ENCODE measurements at regions not wholly inside any gene's neighbourhood (a gene's known extent, or its start where the extent isn't known, plus 50 kb on each side); places are given as distances from the start of the nearest gene placed in this dataset.
A peak's percentile ranks its signal among the peaks of the same experiment; 100 is the strongest.

DNA sequence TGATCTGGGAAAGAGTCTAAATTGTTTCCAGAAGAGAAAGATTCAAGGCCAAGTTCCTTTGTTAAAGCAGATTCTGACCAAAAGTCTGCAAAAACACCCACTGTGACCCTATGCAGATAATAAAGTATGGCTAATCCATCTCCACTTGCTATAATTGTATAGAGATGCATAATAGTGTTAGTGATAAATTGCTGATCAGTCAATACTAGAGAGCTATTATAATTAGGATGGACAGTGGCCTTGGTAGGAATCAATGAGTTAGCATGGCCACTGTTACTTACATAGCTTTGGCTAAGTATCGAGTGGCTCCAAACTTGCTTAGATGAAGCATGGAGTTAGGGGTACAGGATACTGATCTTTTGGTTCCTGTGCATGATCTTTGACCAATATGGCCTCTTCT lies 683.4 kb upstream of the MEF2C start:
- no peak overlapping the region for H3K27ac Mint-ChIP-seq (ENCODE audit: unreplicated experiment)
- TF ChIP-seq, protein P1, sequence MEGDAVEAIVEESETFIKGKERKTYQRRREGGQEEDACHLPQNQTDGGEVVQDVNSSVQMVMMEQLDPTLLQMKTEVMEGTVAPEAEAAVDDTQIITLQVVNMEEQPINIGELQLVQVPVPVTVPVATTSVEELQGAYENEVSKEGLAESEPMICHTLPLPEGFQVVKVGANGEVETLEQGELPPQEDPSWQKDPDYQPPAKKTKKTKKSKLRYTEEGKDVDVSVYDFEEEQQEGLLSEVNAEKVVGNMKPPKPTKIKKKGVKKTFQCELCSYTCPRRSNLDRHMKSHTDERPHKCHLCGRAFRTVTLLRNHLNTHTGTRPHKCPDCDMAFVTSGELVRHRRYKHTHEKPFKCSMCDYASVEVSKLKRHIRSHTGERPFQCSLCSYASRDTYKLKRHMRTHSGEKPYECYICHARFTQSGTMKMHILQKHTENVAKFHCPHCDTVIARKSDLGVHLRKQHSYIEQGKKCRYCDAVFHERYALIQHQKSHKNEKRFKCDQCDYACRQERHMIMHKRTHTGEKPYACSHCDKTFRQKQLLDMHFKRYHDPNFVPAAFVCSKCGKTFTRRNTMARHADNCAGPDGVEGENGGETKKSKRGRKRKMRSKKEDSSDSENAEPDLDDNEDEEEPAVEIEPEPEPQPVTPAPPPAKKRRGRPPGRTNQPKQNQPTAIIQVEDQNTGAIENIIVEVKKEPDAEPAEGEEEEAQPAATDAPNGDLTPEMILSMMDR (IDR thresholded peaks at IDR 0.05; ENCODE audit: insufficient read depth, low read depth, low read length) = no peak
- no peak for TF ChIP-seq EZH2 (IDR thresholded peaks at IDR 0.05; ENCODE audit: insufficient read depth, low read length)
- Histone ChIP-seq H3K4me2 (ENCODE audit: low read length) (no peak overlapping the region), H2AFZ (ENCODE audit: low read depth, low read length) (no peak overlapping the region), H3K27me3 (ENCODE audit: insufficient read depth, low read length) (no peaks in the 10 kb centered on the region), H3K9ac (ENCODE audit: low read length) (no peak overlapping the region), H3K4me3 (ENCODE audit: insufficient read depth, low read depth, low read length) (no peak overlapping the region), H3K27ac (ENCODE audit: low read depth, low read length) (no peak overlapping the region), H4K20me1 (ENCODE audit: insufficient read depth, low read length) (no peaks in the 10 kb centered on the region), H3K4me1 (ENCODE audit: insufficient read depth, low read length) (peaks cover 1% of the 10 kb centered on the region), H3K9me3 (ENCODE audit: insufficient read depth, low read depth, low read length) (no peaks in the 10 kb centered on the region), H3K79me2 (ENCODE audit: insufficient read depth, low read length) (no peaks in the 10 kb centered on the region), H3K36me3 (ENCODE audit: insufficient read depth, low read length) (no peaks in the 10 kb centered on the region)
- FAIRE-seq (peak; percentile 66), DNase-seq (ENCODE audit: low read depth) (no peak)
- peaks cover 1% of the 10 kb centered on the region for H3K4me1 Mint-ChIP-seq (ENCODE audit: low read depth, unreplicated experiment)
- H3K4me3 Mint-ChIP-seq (ENCODE audit: unreplicated experiment) = no peak overlapping the region
- H3K36me3 Mint-ChIP-seq (ENCODE audit: low read depth, unreplicated experiment) = no peaks in the 10 kb centered on the region
- no peaks in the 10 kb centered on the region for H3K9me3 Mint-ChIP-seq (ENCODE audit: unreplicated experiment)
- no peaks in the 10 kb centered on the region for H3K27me3 Mint-ChIP-seq (ENCODE audit: low read depth, unreplicated experiment)

DNA sequence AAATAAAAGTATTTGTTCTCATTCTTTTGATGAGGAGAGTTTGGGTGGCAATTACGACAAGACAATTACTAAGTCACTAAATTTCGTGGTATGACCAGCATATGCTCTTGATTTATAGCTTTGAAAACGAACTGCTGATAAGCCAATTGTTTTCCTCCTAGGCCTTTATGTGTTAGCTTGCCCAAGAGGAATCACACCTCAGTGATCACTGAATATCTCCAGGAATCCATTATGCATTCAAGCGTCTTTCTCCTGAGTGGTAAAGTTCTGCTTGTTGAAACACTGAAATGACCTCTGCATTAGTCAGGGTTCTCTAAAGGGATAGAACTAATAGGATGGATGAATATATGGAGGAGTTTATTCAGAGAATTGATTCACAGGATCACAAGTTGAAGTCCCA lies 677.7 kb upstream of the MEF2C start:
- peaks cover 2% of the 10 kb centered on the region for H3K9me3 Mint-ChIP-seq (ENCODE audit: unreplicated experiment)
- no peak overlapping the region for H3K27ac ChIP-seq (ENCODE audit: low read depth, low read length)
- no peak overlapping the region for H3K27ac Mint-ChIP-seq (ENCODE audit: unreplicated experiment)
- H4K20me1 ChIP-seq (ENCODE audit: insufficient read depth, low read length) = no peaks in the 10 kb centered on the region
- DNase-seq (ENCODE audit: low read depth) (peak; percentile 90), FAIRE-seq (no peak)
- H3K36me3 Mint-ChIP-seq (ENCODE audit: low read depth, unreplicated experiment) = no peaks in the 10 kb centered on the region
- H3K27me3 Mint-ChIP-seq (ENCODE audit: low read depth, unreplicated experiment) = no peaks in the 10 kb centered on the region
- no peaks in the 10 kb centered on the region for H3K36me3 ChIP-seq (ENCODE audit: insufficient read depth, low read length)
- no peaks in the 10 kb centered on the region for H3K79me2 ChIP-seq (ENCODE audit: insufficient read depth, low read length)
- no peaks in the 10 kb centered on the region for H3K27me3 ChIP-seq (ENCODE audit: insufficient read depth, low read length)
- no peaks in the 10 kb centered on the region for H3K9me3 ChIP-seq (ENCODE audit: insufficient read depth, low read depth, low read length)
- H3K9ac ChIP-seq (ENCODE audit: low read length) = no peak overlapping the region
- no peak overlapping the region for H3K4me2 ChIP-seq (ENCODE audit: low read length)
- no peak overlapping the region for H2AFZ ChIP-seq (ENCODE audit: low read depth, low read length)
- no peak overlapping the region for H3K4me3 Mint-ChIP-seq (ENCODE audit: unreplicated experiment)
- H3K4me3 ChIP-seq (ENCODE audit: insufficient read depth, low read depth, low read length) = no peak overlapping the region
- TF ChIP-seq EZH2 (IDR thresholded peaks at IDR 0.05; ENCODE audit: insufficient read depth, low read length) = no peak
- TF ChIP-seq, protein P1 (IDR thresholded peaks at IDR 0.05; ENCODE audit: insufficient read depth, low read depth, low read length) = no peak
- H3K4me1 ChIP-seq (ENCODE audit: insufficient read depth, low read length) = peaks cover 20% of the 10 kb centered on the region
- H3K4me1 Mint-ChIP-seq (ENCODE audit: low read depth, unreplicated experiment) = no peaks in the 10 kb centered on the region

DNA sequence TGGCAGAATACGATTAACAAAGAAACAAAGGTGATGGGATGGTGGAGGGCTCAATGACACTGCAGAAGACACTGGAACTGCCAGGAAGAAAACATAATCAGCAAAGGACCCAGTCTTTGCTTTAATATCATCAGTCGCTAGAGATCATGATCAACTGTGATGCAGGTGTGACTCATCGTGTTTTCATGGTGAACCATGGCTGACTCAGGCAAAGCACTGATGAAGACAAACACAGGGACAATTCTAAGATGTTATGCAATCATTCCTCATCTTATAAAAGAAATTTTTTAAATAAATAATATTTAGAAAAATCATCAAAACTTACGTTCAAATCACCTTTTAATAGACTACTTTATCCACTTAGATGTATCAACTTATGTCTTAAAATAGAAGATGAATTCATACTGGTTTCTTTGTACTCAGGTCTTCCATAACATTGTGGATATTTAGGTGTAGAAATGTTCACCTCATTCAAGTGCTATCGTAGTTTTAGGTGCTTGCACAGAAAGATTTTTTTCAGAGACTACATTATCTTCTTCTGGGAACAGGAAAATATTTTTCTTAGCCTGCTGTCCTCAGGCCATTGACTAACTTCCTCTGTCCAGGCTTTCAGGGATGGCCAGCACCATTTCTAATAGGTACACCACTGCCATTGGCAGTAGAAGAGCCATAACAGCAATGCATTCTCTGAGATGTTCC lies 673.4 kb upstream of the MEF2C start:
- peak; percentile 88 for DNase-seq (ENCODE audit: low read depth)
- H3K9me3 Mint-ChIP-seq (ENCODE audit: unreplicated experiment) = peaks cover 2% of the 10 kb centered on the region

More for the DNA sequence above, 673.4 kb upstream of the MEF2C start:
- Histone ChIP-seq H3K36me3 (ENCODE audit: insufficient read depth, low read length) (no peaks in the 10 kb centered on the region), H3K79me2 (ENCODE audit: insufficient read depth, low read length) (no peaks in the 10 kb centered on the region), H3K4me3 (ENCODE audit: insufficient read depth, low read depth, low read length) (no peak overlapping the region), H3K4me1 (ENCODE audit: insufficient read depth, low read length) (peaks cover 19% of the 10 kb centered on the region), H4K20me1 (ENCODE audit: insufficient read depth, low read length) (no peaks in the 10 kb centered on the region), H3K9me3 (ENCODE audit: insufficient read depth, low read depth, low read length) (no peaks in the 10 kb centered on the region), H2AFZ (ENCODE audit: low read depth, low read length) (peak overlapping the region; percentile 24), H3K9ac (ENCODE audit: low read length) (peak overlapping the region; percentile 28), H3K27ac (ENCODE audit: low read depth, low read length) (peak overlapping the region; percentile 68), H3K27me3 (ENCODE audit: insufficient read depth, low read length) (no peaks in the 10 kb centered on the region), H3K4me2 (ENCODE audit: low read length) (peak overlapping the region; percentile 42)
- TF ChIP-seq, protein P1 (IDR thresholded peaks at IDR 0.05; ENCODE audit: insufficient read depth, low read depth, low read length) = no peak
- TF ChIP-seq EZH2 (IDR thresholded peaks at IDR 0.05; ENCODE audit: insufficient read depth, low read length) = no peak
- peak; percentile 96 for FAIRE-seq
- no peaks in the 10 kb centered on the region for H3K36me3 Mint-ChIP-seq (ENCODE audit: low read depth, unreplicated experiment)
- H3K27me3 Mint-ChIP-seq (ENCODE audit: low read depth, unreplicated experiment) = no peaks in the 10 kb centered on the region
- no peak overlapping the region for H3K4me3 Mint-ChIP-seq (ENCODE audit: unreplicated experiment)
- no peaks in the 10 kb centered on the region for H3K4me1 Mint-ChIP-seq (ENCODE audit: low read depth, unreplicated experiment)
- H3K27ac Mint-ChIP-seq (ENCODE audit: unreplicated experiment) = no peak overlapping the region
